PC-9 (cell line): ENCODE measurements at regions not wholly inside any gene's neighbourhood (a gene's known extent, or its start where the extent isn't known, plus 50 kb on each side); places are given as distances from the start of the nearest gene placed in this dataset.

ENCODE experiments used
- CTCF ChIP-seq: fragments of 200-600 bp; sonication (generic); conservative IDR thresholded peaks from 2 replicates; pipeline ENCODE4 v1.6.1; 2017; ENCODE audit warnings: mixed run types, antibody characterized with exemption, mild to moderate bottlenecking, moderate library complexity
- EZH2 ChIP-seq: fragments of 200-600 bp; sonication (generic); IDR thresholded peaks from 2 replicates; pipeline ENCODE4 v1.8.0; 2017; ENCODE audit warnings: antibody characterized with exemption, low read depth

- no peak for TF ChIP-seq CTCF
- no peak for TF ChIP-seq EZH2
These were observed 394.1 kb downstream of the SOX9 start for GRCh38 chr17:72514891-72515290.
